K562 (cell line): ENCODE measurements at regions not wholly inside any gene's neighbourhood (a gene's known extent, or its start where the extent isn't known, plus 50 kb on each side); places are given as distances from the start of the nearest gene placed in this dataset.

Experiments used
- ATAC-seq: fragments of 200-7000 bp; cut with Tn5 transposase; 3 replicates; pipeline ENCODE4 v1.9.1; 2020; ENCODE audit warnings: moderate library complexity
- BruUV-seq: library from RNA; stranded (reverse); fragments of 400-500 nt; replicated peaks from 2 replicates; lab custom pipeline; 2021; lab: Mats Ljungman, UMichigan
- CTCF ChIA-PET: fragments of 300-600 bp; formaldehyde crosslinking; extraction: SDS; loops from one replicate; lab custom pipeline; 2021; ENCODE audit warnings: low intra/inter-chr PET ratio; lab: Yijun Ruan, JAX
- POLR2A ChIA-PET: fragments of 300-600, 350-650 bp; sonication (Branson Sonifier 250); formaldehyde crosslinking; extraction: SDS; loops from one replicate; lab custom pipeline; 2021; ENCODE audit warnings: antibody characterized with exemption, inconsistent platforms; lab: Yijun Ruan, JAX
- DNase-seq, 4 experiments: peaks; one replicate each; pipeline versions ENCODE4 v3.0.0 to v3.0.0-alpha.2; 2011 to 2018; ENCODE audit warnings: low spot score in 3 of 4, mixed read lengths in 3 of 4; ENCODE audit errors: extremely low read depth in 1 of 4
- FAIRE-seq: peaks from 2 replicates; lab custom pipeline; 2011; peaks lifted over from hg19 to GRCh38; lab: Jason Lieb, UNC
- H2AFZ ChIP-seq: 2 replicates; pipeline ENCODE4 v1.6.0; 2011; ENCODE audit warnings: low read depth, low read length, control low read depth, inconsistent platforms
- H3K27ac ChIP-seq: fragments of 200-600 bp; 3 replicates; pipeline ENCODE4 v1.8.0; 2011; ENCODE audit warnings: low read depth, mild to moderate bottlenecking, control low read depth, inconsistent platforms, low read length, moderate library complexity, mixed read lengths; ENCODE audit errors: extremely low read depth
- H3K27me3 ChIP-seq, 2 experiments: fragments of 300-600 bp in 1 of 2; 2 replicates in 1 of 2; 3 replicates in 1 of 2; pipeline versions ENCODE4 v1.6.0 to v1.8.0; 2011; ENCODE audit warnings: inconsistent platforms in 2 of 2, low read length in 2 of 2, mild to moderate bottlenecking in 1 of 2, mixed read lengths in 1 of 2, moderate library complexity in 1 of 2; ENCODE audit not compliant: control insufficient read depth in 2 of 2, insufficient read depth in 2 of 2
- H3K36me3 ChIP-seq: fragments of 300-600 bp; 3 replicates; pipeline ENCODE4 v1.8.0; 2011; ENCODE audit warnings: mild to moderate bottlenecking, low read length, inconsistent platforms; ENCODE audit not compliant: control insufficient read depth, insufficient read depth
- H3K4me1 ChIP-seq, 2 experiments: fragments of 200-600 bp in 1 of 2; replicated peaks in 1 of 2; 2 replicates in 1 of 2; 3 replicates in 1 of 2; pipeline versions ENCODE4 v1.5.1 to v1.8.0; 2011; ENCODE audit warnings: inconsistent platforms in 2 of 2, low read length in 2 of 2, mild to moderate bottlenecking in 1 of 2, mixed read lengths in 1 of 2, moderate library complexity in 1 of 2; ENCODE audit not compliant: control insufficient read depth in 2 of 2, insufficient read depth in 2 of 2
- H3K4me2 ChIP-seq: 2 replicates; pipeline ENCODE4 v1.6.1; 2011; ENCODE audit warnings: low read length, control low read depth, inconsistent platforms, mixed read lengths; ENCODE audit not compliant: insufficient read depth
- H3K4me3 ChIP-seq: fragments of 200-600 bp; sonication (generic), shearing (Covaris generic); 2 replicates; pipeline ENCODE4 v1.5.1; 2016; ENCODE audit warnings: control low read depth, inconsistent platforms
- H3K79me2 ChIP-seq: fragments of 200-600 bp; 3 replicates; pipeline ENCODE4 v1.8.0; 2011; ENCODE audit warnings: low read length, inconsistent platforms; ENCODE audit not compliant: control insufficient read depth, insufficient read depth
- H3K9ac ChIP-seq, 2 experiments: 2 replicates each; pipeline versions ENCODE4 v1.6.0 to v1.6.1; 2011; ENCODE audit warnings: low read depth in 2 of 2, low read length in 2 of 2, control low read depth in 1 of 2, inconsistent platforms in 1 of 2, mild to moderate bottlenecking in 1 of 2, mixed read lengths in 1 of 2; ENCODE audit not compliant: insufficient read depth in 1 of 2
- H3K9me1 ChIP-seq: one replicate; pipeline ENCODE4 v1.6.0; 2011; ENCODE audit warnings: inconsistent platforms, mild to moderate bottlenecking, low read length, moderate library complexity; ENCODE audit not compliant: control insufficient read depth, insufficient read depth
- H3K9me3 ChIP-seq: replicated peaks from 2 replicates; pipeline ENCODE4 v1.5.1; 2011; ENCODE audit warnings: low read depth, low read length, inconsistent platforms; ENCODE audit not compliant: control insufficient read depth, insufficient read depth
- H4K20me1 ChIP-seq: replicated peaks from 2 replicates; pipeline ENCODE4 v1.6.1; 2011; ENCODE audit warnings: low read length, inconsistent platforms, mixed read lengths; ENCODE audit not compliant: control insufficient read depth, insufficient read depth
- BHLHE40 ChIP-seq: IDR thresholded peaks from 2 replicates; pipeline ENCODE4 v1.6.1; 2011; ENCODE audit warnings: low read length, improper control_type of control experiment
- CBFA2T3 ChIP-seq: fragments of 450-650 bp; IDR thresholded peaks from 2 replicates; pipeline ENCODE4 v1.6.1; 2017
- DNMT1 ChIP-seq: fragments of 450-650 bp; IDR thresholded peaks from 2 replicates; pipeline ENCODE4 v1.6.1; 2016; ENCODE audit warnings: antibody characterized with exemption, mild to moderate bottlenecking
- KDM1A ChIP-seq, 2 experiments: fragments of 450-650 bp; IDR thresholded peaks; 2 replicates each; pipeline ENCODE4 v1.6.1; 2016; ENCODE audit warnings: mild to moderate bottlenecking in 2 of 2
- MTF1 ChIP-seq: fragments of 250-450 bp; sonication (Bioruptor Pico); IDR thresholded peaks from 2 replicates; pipeline ENCODE4 v1.9.0; 2021; ENCODE audit warnings: moderate library complexity, mild to moderate bottlenecking, inconsistent platforms, borderline replicate concordance
- SIX5 ChIP-seq, 2 experiments: IDR thresholded peaks; 2 replicates each; pipeline ENCODE4 v1.6.1; 2011; ENCODE audit warnings: low read length in 2 of 2, borderline replicate concordance in 1 of 2, low read depth in 1 of 2, mild to moderate bottlenecking in 1 of 2, moderate library complexity in 1 of 2; ENCODE audit not compliant: insufficient read depth in 1 of 2
- SMAD4 ChIP-seq: fragments of 250-450 bp; sonication (Bioruptor Pico); conservative IDR thresholded peaks from 2 replicates; pipeline ENCODE4 v1.8.0; 2021; ENCODE audit warnings: inconsistent platforms, mild to moderate bottlenecking, moderate library complexity
- STAT5A ChIP-seq: IDR thresholded peaks from 2 replicates; pipeline ENCODE4 v1.6.1; 2012; ENCODE audit warnings: low read length, inconsistent platforms, borderline replicate concordance
- TCF7L2 ChIP-seq: fragments of 150-350 bp; IDR thresholded peaks from 2 replicates; pipeline ENCODE4 v1.6.1; 2016; ENCODE audit warnings: low read depth, mild to moderate bottlenecking, low read length, moderate library complexity
- ZBED1 ChIP-seq: IDR thresholded peaks from 2 replicates; pipeline ENCODE4 v1.6.1; 2014
- ZFP1 ChIP-seq: fragments of 450-650 bp; formaldehyde crosslinking; IDR thresholded peaks from 2 replicates; pipeline ENCODE4 v1.4.0; 2020; ENCODE audit warnings: mild to moderate bottlenecking, mixed read lengths
- ZNF133 ChIP-seq: fragments of 250-450 bp; sonication (Bioruptor Pico); IDR thresholded peaks from 2 replicates; pipeline ENCODE4 v1.4.0; 2020; ENCODE audit warnings: mild to moderate bottlenecking
- ZNF184 ChIP-seq: sonication (generic); formaldehyde crosslinking; IDR thresholded peaks from 2 replicates; pipeline ENCODE4 v1.5.0; 2020; ENCODE audit warnings: missing genetic modification reagents
- ZNF76 ChIP-seq: fragments of 250-450 bp; sonication (Bioruptor Pico); IDR thresholded peaks from 2 replicates; pipeline ENCODE4 v1.4.0; 2020; ENCODE audit warnings: mild to moderate bottlenecking, moderate library complexity, borderline replicate concordance
- WGBS: fragments of 100-300 bp; shearing (Covaris generic); methylation state at CpG from one replicate; pipeline ENCODE4 v1.1.6; 2016; ENCODE audit warnings: low coverage, mixed read lengths; ENCODE audit not compliant: insufficient coverage; ENCODE audit errors: missing lambda C conversion rate; 5-methylcytosine and 5-hydroxymethylcytosine counted together
- in situ Hi-C: fragments of 300-500 bp; cut with MboI; formaldehyde crosslinking; loops from 4 replicates; pipeline ENCODE4 v1.15.0; 2018; ENCODE audit warnings: inconsistent platforms, mixed read lengths
- intact Hi-C: fragments of 100-400 bp; cut with micrococcal nuclease; formaldehyde crosslinking; loops from 2 replicates; pipeline ENCODE4 v1.14.2; 2022
- TF ChIP-seq, protein P1 (sequence below): fragments of 450-650 bp; IDR thresholded peaks from 2 replicates; pipeline ENCODE4 v1.6.1; 2017; ENCODE audit warnings: antibody characterized with exemption, mild to moderate bottlenecking
- TF ChIP-seq, protein P2 (sequence below), 2 experiments: IDR thresholded peaks in 1 of 2; conservative IDR thresholded peaks in 1 of 2; 2 replicates each; pipeline ENCODE4 v1.6.1; 2016; ENCODE audit warnings: low read depth in 2 of 2, mild to moderate bottlenecking in 1 of 2, missing compliant biosample characterization in 1 of 2, missing genetic modification characterization in 1 of 2, moderate library complexity in 1 of 2

DNA sequence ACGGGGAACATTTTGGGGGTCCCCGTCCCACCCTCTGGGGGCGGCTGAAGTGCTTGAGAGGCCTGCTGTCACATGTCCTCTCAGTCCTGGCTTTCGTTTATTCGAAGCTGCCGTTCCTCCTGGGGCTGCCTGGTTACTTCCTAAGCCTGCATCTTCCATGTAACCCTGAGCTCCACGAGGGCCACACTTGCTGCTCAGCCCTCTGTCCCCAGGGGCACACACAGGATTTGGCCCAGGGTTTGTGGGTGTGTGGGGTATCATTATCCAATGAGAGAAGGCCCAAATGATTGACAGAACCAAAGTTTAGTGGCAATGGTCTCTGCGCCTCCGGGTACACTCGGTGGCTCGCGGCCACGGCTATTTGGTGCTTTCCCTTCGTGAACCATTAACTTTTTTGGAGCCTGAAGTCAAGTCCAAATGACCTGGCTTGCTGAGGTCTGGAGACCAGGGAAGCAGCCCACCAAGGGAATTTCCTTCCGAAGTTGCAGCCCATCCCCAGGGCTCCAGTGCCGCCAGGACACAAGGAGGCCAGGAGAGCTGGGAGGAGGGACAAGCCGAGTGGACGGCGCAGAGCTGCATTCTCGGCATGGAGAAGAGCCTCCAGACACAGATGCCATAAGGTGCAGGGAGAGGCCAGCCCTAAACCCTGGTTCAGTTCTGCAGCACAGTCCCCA lies 131.4 kb upstream of the FOXF1 start:
- no peak overlapping the region for H3K4me2 ChIP-seq
- WGBS: under 1% methylated on average over 20 of the region's 20 CpGs
- DNase-seq: no peak
- H3K4me3 ChIP-seq: no peak overlapping the region
- in situ Hi-C loops: no loop called here
- H3K9me3 ChIP-seq: no peaks in the 10 kb centered on the region; the same call in 1 of the 2 replicates
- H3K79me2 ChIP-seq: no peaks in the 10 kb centered on the region
- intact Hi-C loops: no loop called here
- no peak overlapping the region for H2AFZ ChIP-seq
- H3K9ac ChIP-seq: no peak overlapping the region
- BruUV-seq: no TSS peak
- no peaks in the 10 kb centered on the region for H3K36me3 ChIP-seq
- H4K20me1 ChIP-seq: no peaks in the 10 kb centered on the region; the same call in 1 of the 2 replicates
- H3K9me1 ChIP-seq: no peaks in the 10 kb centered on the region
- H3K4me1 ChIP-seq: no peaks in the 10 kb centered on the region; a peak in 1 of 5 replicates
- ChIA-PET CTCF (no interaction called here), POLR2A (interaction anchor here (0.6 to 1.2 kb wide), 2 partner anchors 10 to 12 kb away, joined by 4 read pairs; no protein-coding TSS in a partner anchor)
- no peak overlapping the region for H3K27ac ChIP-seq
- H3K27me3 ChIP-seq: peaks cover 18 to 65% of the 10 kb centered on the region in 2 experiments; a peak in 3 of 5 replicates
- no peak for FAIRE-seq
- ATAC-seq: no peak
- TF ChIP-seq KDM1A (IDR thresholded peaks at IDR 0.05) (no peak), STAT5A (no peak), SMAD4 (CRISPR knock-in tag) (no peak), MTF1 (no peak), SIX5 (IDR thresholded peaks at IDR 0.05; ENCODE audit: borderline replicate concordance in 1 of 2, insufficient read depth in 1 of 2, low read depth in 1 of 2, low read length in 2 of 2) (no peak), DNMT1 (no peak), ZFP1 (CRISPR knock-in tag) (no peak), BHLHE40 (no peak), CBFA2T3 (no peak), ZBED1 (no peak), TCF7L2 (no peak), ZNF76 (CRISPR knock-in tag) (no peak), ZNF133 (CRISPR knock-in tag) (no peak), ZNF184 (CRISPR knock-in tag) (no peak)
- TF ChIP-seq, protein P1, sequence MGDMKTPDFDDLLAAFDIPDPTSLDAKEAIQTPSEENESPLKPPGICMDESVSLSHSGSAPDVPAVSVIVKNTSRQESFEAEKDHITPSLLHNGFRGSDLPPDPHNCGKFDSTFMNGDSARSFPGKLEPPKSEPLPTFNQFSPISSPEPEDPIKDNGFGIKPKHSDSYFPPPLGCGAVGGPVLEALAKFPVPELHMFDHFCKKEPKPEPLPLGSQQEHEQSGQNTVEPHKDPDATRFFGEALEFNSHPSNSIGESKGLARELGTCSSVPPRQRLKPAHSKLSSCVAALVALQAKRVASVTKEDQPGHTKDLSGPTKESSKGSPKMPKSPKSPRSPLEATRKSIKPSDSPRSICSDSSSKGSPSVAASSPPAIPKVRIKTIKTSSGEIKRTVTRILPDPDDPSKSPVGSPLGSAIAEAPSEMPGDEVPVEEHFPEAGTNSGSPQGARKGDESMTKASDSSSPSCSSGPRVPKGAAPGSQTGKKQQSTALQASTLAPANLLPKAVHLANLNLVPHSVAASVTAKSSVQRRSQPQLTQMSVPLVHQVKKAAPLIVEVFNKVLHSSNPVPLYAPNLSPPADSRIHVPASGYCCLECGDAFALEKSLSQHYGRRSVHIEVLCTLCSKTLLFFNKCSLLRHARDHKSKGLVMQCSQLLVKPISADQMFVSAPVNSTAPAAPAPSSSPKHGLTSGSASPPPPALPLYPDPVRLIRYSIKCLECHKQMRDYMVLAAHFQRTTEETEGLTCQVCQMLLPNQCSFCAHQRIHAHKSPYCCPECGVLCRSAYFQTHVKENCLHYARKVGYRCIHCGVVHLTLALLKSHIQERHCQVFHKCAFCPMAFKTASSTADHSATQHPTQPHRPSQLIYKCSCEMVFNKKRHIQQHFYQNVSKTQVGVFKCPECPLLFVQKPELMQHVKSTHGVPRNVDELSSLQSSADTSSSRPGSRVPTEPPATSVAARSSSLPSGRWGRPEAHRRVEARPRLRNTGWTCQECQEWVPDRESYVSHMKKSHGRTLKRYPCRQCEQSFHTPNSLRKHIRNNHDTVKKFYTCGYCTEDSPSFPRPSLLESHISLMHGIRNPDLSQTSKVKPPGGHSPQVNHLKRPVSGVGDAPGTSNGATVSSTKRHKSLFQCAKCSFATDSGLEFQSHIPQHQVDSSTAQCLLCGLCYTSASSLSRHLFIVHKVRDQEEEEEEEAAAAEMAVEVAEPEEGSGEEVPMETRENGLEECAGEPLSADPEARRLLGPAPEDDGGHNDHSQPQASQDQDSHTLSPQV: no peak
- TF ChIP-seq, protein P2, sequence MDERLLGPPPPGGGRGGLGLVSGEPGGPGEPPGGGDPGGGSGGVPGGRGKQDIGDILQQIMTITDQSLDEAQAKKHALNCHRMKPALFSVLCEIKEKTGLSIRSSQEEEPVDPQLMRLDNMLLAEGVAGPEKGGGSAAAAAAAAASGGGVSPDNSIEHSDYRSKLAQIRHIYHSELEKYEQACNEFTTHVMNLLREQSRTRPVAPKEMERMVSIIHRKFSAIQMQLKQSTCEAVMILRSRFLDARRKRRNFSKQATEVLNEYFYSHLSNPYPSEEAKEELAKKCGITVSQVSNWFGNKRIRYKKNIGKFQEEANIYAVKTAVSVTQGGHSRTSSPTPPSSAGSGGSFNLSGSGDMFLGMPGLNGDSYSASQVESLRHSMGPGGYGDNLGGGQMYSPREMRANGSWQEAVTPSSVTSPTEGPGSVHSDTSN (CRISPR knock-in tag; IDR thresholded peaks at IDR 0.05; ENCODE audit: low read depth): no peak
- TF ChIP-seq, protein P2 (tag; conservative IDR thresholded peaks at IDR 0.05; ENCODE audit: low read depth): no peak
